ENCODE measurements at regions not wholly inside any gene's neighbourhood (a gene's known extent, or its start where the extent isn't known, plus 50 kb on each side); places are given as distances from the start of the nearest gene placed in this dataset.

- DNase-seq = no peak
Observed at GRCh38 chr1:184285401-184286087, 101.3 kb upstream of the C1orf21 start.

- DNase-seq = no peak
Observed at GRCh38 chr1:184287001-184287400, 99.8 kb upstream of the C1orf21 start.

GRCh38 chr1:184289825-184290550 is 96.8 kb upstream of the C1orf21 start:
- DNase-seq = no peak

- DNase-seq = no peak
Observed at GRCh38 chr1:184291701-184292100, 95.1 kb upstream of the C1orf21 start.

- DNase-seq = no peak
Observed at GRCh38 chr1:184292101-184292500, 94.7 kb upstream of the C1orf21 start.

- no peak for DNase-seq
Observed at GRCh38 chr1:184294101-184294500, 92.7 kb upstream of the C1orf21 start.

- no peak for DNase-seq
Observed at GRCh38 chr1:184296466-184297243, 90.2 kb upstream of the C1orf21 start.

GRCh38 chr1:184297244-184297750 is 89.5 kb upstream of the C1orf21 start:
- DNase-seq = no peak

- DNase-seq = no peak
Observed at GRCh38 chr1:184298440-184299405, 88.1 kb upstream of the C1orf21 start.

- no peak for DNase-seq
Observed at GRCh38 chr1:184299406-184299790, 87.4 kb upstream of the C1orf21 start.

GRCh38 chr1:184299796-184300195 is 87.0 kb upstream of the C1orf21 start:
- no peak for DNase-seq

GRCh38 chr1:184300446-184300845 is 86.4 kb upstream of the C1orf21 start:
- DNase-seq = no peak

- DNase-seq = no peak
Observed at GRCh38 chr1:184301227-184301626, 85.6 kb upstream of the C1orf21 start.

- no peak for DNase-seq
Observed at GRCh38 chr1:184302346-184302745, 84.5 kb upstream of the C1orf21 start.

GRCh38 chr1:184310157-184310819 is 76.5 kb upstream of the C1orf21 start:
- no peak for DNase-seq

- DNase-seq = no peak
Observed at GRCh38 chr1:184311580-184311979, 75.2 kb upstream of the C1orf21 start.

GRCh38 chr1:184315254-184315653 is 71.6 kb upstream of the C1orf21 start:
- no peak for DNase-seq

GRCh38 chr1:184319879-184320278 is 67.0 kb upstream of the C1orf21 start:
- no peak for DNase-seq

GRCh38 chr1:184322253-184322652 is 64.6 kb upstream of the C1orf21 start:
- no peak for DNase-seq

- DNase-seq = no peak
Observed at GRCh38 chr1:184324972-184325371, 61.9 kb upstream of the C1orf21 start.

GRCh38 chr1:184326278-184326677 is 60.6 kb upstream of the C1orf21 start:
- DNase-seq = no peak

Data from NCI-H187 (cell line).